ENCODE measurements at regions not wholly inside any gene's neighbourhood (a gene's known extent, or its start where the extent isn't known, plus 50 kb on each side); places are given as distances from the start of the nearest gene placed in this dataset.

- TF ChIP-seq CTCF (IDR thresholded peaks at IDR 0.05) (no peak), POLR2A (IDR thresholded peaks at IDR 0.05) (no peak), EP300 (IDR thresholded peaks at IDR 0.05) (no peak)
These were observed 283.2 kb downstream of the KCNS3 start for GRCh38 chr2:18161681-18162080.

All from ovary (tissue), 3 donors.